Breast epithelium (tissue), 4 donors: ENCODE measurements at regions not wholly inside any gene's neighbourhood (a gene's known extent, or its start where the extent isn't known, plus 50 kb on each side); places are given as distances from the start of the nearest gene placed in this dataset.

Experiments
- DNase-seq, 2 donors: peaks; one replicate each; pipeline ENCODE4 v3.0.0-alpha.2; 2019; ENCODE audit warnings: low spot score in 2 of 2
- H3K27ac ChIP-seq, 2 donors: fragments of 200-600 bp; sonication (generic) in 1 of 2; one replicate each; pipeline ENCODE4 v1.5.1; 2016 to 2019; ENCODE audit warnings: mild to moderate bottlenecking in 1 of 2
- H3K27me3 ChIP-seq, 2 donors: fragments of 200-600 bp; sonication (generic) in 1 of 2; one replicate each; pipeline versions ENCODE4 v1.5.1 to v1.6.0; 2017 to 2019; ENCODE audit warnings: control low read depth in 1 of 2, mild to moderate bottlenecking in 1 of 2
- H3K36me3 ChIP-seq: fragments of 200-600 bp; one replicate; pipeline ENCODE4 v1.5.1; 2019
- H3K4me1 ChIP-seq, 2 donors: fragments of 200-600 bp; sonication (generic); one replicate each; pipeline ENCODE4 v1.5.1; 2016 to 2019; ENCODE audit warnings: control low read depth in 1 of 2
- H3K4me3 ChIP-seq, 3 donors: fragments of 200-600 bp; sonication (generic); 1 replicate in 2 of 3; 2 replicates in 1 of 3; pipeline ENCODE4 v1.5.1; 2016 to 2019; ENCODE audit warnings: mild to moderate bottlenecking in 3 of 3, moderate library complexity in 2 of 3
- H3K9me3 ChIP-seq, 2 donors: fragments of 200-600 bp; sonication (generic) in 1 of 2; one replicate each; pipeline ENCODE4 v1.5.1; 2016 to 2019; ENCODE audit warnings: control low read depth in 1 of 2
- POLR2A ChIP-seq: fragments of 450-650 bp; IDR thresholded peaks from one replicate; pipeline ENCODE4 v1.6.1; 2016; ENCODE audit warnings: antibody characterized with exemption, mild to moderate bottlenecking, moderate library complexity
- POLR2AphosphoS5 ChIP-seq, 3 donors: sonication (generic); formaldehyde crosslinking; IDR thresholded peaks; one replicate each; pipeline ENCODE4 v1.6.1; 2017; ENCODE audit warnings: antibody characterized with exemption in 3 of 3
- intact Hi-C: fragments of 100-400 bp; cut with DNase I; formaldehyde crosslinking; loops from one replicate; pipeline ENCODE4 v1.15.1; 2023; ENCODE audit warnings: low total_unique reads
- TF ChIP-seq, protein P1 (sequence below), 3 donors: fragments of 450-650 bp; IDR thresholded peaks; one replicate each; pipeline ENCODE4 v1.5.1; 2016 to 2017; ENCODE audit warnings: antibody characterized with exemption in 3 of 3, mild to moderate bottlenecking in 3 of 3, moderate library complexity in 3 of 3

- H3K9me3 ChIP-seq: no peaks in the 10 kb centered on the region
- intact Hi-C loops: no loop called here
- no peaks in the 10 kb centered on the region for H3K4me1 ChIP-seq
- no peaks in the 10 kb centered on the region for H3K27me3 ChIP-seq
- TF ChIP-seq POLR2AphosphoS5 (IDR thresholded peaks at IDR 0.05) (no peak), POLR2A (no peak)
- TF ChIP-seq, protein P1, sequence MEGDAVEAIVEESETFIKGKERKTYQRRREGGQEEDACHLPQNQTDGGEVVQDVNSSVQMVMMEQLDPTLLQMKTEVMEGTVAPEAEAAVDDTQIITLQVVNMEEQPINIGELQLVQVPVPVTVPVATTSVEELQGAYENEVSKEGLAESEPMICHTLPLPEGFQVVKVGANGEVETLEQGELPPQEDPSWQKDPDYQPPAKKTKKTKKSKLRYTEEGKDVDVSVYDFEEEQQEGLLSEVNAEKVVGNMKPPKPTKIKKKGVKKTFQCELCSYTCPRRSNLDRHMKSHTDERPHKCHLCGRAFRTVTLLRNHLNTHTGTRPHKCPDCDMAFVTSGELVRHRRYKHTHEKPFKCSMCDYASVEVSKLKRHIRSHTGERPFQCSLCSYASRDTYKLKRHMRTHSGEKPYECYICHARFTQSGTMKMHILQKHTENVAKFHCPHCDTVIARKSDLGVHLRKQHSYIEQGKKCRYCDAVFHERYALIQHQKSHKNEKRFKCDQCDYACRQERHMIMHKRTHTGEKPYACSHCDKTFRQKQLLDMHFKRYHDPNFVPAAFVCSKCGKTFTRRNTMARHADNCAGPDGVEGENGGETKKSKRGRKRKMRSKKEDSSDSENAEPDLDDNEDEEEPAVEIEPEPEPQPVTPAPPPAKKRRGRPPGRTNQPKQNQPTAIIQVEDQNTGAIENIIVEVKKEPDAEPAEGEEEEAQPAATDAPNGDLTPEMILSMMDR (IDR thresholded peaks at IDR 0.05): no peak
- H3K4me3 ChIP-seq: no peak overlapping the region
- DNase-seq: no peak
- no peak overlapping the region for H3K27ac ChIP-seq
- no peaks in the 10 kb centered on the region for H3K36me3 ChIP-seq
Observed at GRCh38 chr3:164486150-164486549, 592.1 kb downstream of the SI start.

- DNase-seq: no peak
- intact Hi-C loops: no loop called here
Observed at GRCh38 chr3:164479978-164480377, 598.3 kb downstream of the SI start.

GRCh38 chr3:164479406-164479805, 598.9 kb downstream of the SI start:
- Histone ChIP-seq H3K36me3 (no peaks in the 10 kb centered on the region), H3K9me3 (no peaks in the 10 kb centered on the region), H3K4me3 (no peak overlapping the region), H3K27ac (no peak overlapping the region), H3K4me1 (no peaks in the 10 kb centered on the region), H3K27me3 (no peaks in the 10 kb centered on the region)
- intact Hi-C loops: no loop called here
- TF ChIP-seq, protein P1 (IDR thresholded peaks at IDR 0.05): no peak
- TF ChIP-seq POLR2AphosphoS5 (IDR thresholded peaks at IDR 0.05) (no peak), POLR2A (no peak)
- no peak for DNase-seq

More at GRCh38 chr3:164479978-164480377, 598.3 kb downstream of the SI start:
- Histone ChIP-seq H3K36me3 (no peaks in the 10 kb centered on the region), H3K4me3 (no peak overlapping the region), H3K27me3 (no peaks in the 10 kb centered on the region), H3K27ac (no peak overlapping the region), H3K4me1 (no peaks in the 10 kb centered on the region), H3K9me3 (no peaks in the 10 kb centered on the region)
- no peak for TF ChIP-seq POLR2A
- TF ChIP-seq, protein P1 (IDR thresholded peaks at IDR 0.05): no peak
- no peak for TF ChIP-seq POLR2AphosphoS5 (IDR thresholded peaks at IDR 0.05)

DNA sequence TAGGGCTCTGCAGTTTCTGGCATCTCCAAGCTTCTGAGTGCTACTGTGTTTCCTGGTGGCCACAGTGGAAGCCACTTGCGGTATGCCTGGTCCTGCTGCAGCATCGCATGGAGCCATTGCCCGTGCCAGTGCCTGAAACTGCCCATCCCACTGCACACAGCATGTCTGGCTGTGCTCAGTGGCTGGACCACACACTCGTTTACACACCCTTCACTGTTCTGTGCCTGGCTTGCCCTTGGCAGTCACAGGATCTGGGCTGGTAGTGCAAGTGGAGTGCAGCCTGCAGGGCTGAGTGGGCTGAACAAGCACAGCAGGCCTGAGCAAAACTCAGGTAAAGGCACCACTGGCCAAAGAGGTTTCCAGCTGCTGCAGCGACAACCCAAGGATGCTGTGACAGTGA, 600.0 kb downstream of the SI start:
- Histone ChIP-seq H3K9me3 (no peaks in the 10 kb centered on the region), H3K4me1 (no peaks in the 10 kb centered on the region), H3K4me3 (no peak overlapping the region), H3K36me3 (no peaks in the 10 kb centered on the region), H3K27ac (no peak overlapping the region), H3K27me3 (no peaks in the 10 kb centered on the region)
- intact Hi-C loops: no loop called here
- DNase-seq: no peak
- TF ChIP-seq, protein P1 (IDR thresholded peaks at IDR 0.05): no peak
- TF ChIP-seq POLR2AphosphoS5 (IDR thresholded peaks at IDR 0.05): no peak
- no peak for TF ChIP-seq POLR2A

- no peaks in the 10 kb centered on the region for H3K4me1 ChIP-seq
- H3K27ac ChIP-seq: no peak overlapping the region
- no peaks in the 10 kb centered on the region for H3K27me3 ChIP-seq
- H3K4me3 ChIP-seq: no peak overlapping the region
- no peaks in the 10 kb centered on the region for H3K9me3 ChIP-seq
- intact Hi-C loops: no loop called here
- no peaks in the 10 kb centered on the region for H3K36me3 ChIP-seq
- no peak for DNase-seq
- TF ChIP-seq POLR2AphosphoS5 (IDR thresholded peaks at IDR 0.05) (no peak), POLR2A (no peak)
- TF ChIP-seq, protein P1 (IDR thresholded peaks at IDR 0.05): no peak
Observed at GRCh38 chr3:164477403-164477802, 600.9 kb downstream of the SI start.
